ENCODE measurements at regions not wholly inside any gene's neighbourhood (a gene's known extent, or its start where the extent isn't known, plus 50 kb on each side); places are given as distances from the start of the nearest gene placed in this dataset.

- H4K20me1 ChIP-seq (ENCODE audit: insufficient read depth, low read length) = no peaks in the 10 kb centered on the region
- H3K27me3 Mint-ChIP-seq (ENCODE audit: low read depth, unreplicated experiment) = peaks cover 1% of the 10 kb centered on the region
- FAIRE-seq = no peak
- H3K36me3 Mint-ChIP-seq (ENCODE audit: low read depth, unreplicated experiment) = no peaks in the 10 kb centered on the region
- no peaks in the 10 kb centered on the region for H3K79me2 ChIP-seq (ENCODE audit: insufficient read depth, low read length)
- H2AFZ ChIP-seq (ENCODE audit: low read depth, low read length) = no peak overlapping the region
- H3K27me3 ChIP-seq (ENCODE audit: insufficient read depth, low read length) = no peaks in the 10 kb centered on the region
- H3K4me2 ChIP-seq (ENCODE audit: low read length) = no peak overlapping the region
- DNase-seq (ENCODE audit: low read depth) = no peak
- TF ChIP-seq EZH2 (IDR thresholded peaks at IDR 0.05; ENCODE audit: insufficient read depth, low read length) = no peak
- TF ChIP-seq, protein P1, sequence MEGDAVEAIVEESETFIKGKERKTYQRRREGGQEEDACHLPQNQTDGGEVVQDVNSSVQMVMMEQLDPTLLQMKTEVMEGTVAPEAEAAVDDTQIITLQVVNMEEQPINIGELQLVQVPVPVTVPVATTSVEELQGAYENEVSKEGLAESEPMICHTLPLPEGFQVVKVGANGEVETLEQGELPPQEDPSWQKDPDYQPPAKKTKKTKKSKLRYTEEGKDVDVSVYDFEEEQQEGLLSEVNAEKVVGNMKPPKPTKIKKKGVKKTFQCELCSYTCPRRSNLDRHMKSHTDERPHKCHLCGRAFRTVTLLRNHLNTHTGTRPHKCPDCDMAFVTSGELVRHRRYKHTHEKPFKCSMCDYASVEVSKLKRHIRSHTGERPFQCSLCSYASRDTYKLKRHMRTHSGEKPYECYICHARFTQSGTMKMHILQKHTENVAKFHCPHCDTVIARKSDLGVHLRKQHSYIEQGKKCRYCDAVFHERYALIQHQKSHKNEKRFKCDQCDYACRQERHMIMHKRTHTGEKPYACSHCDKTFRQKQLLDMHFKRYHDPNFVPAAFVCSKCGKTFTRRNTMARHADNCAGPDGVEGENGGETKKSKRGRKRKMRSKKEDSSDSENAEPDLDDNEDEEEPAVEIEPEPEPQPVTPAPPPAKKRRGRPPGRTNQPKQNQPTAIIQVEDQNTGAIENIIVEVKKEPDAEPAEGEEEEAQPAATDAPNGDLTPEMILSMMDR (IDR thresholded peaks at IDR 0.05; ENCODE audit: insufficient read depth, low read depth, low read length) = no peak
- no peak overlapping the region for H3K27ac Mint-ChIP-seq (ENCODE audit: unreplicated experiment)
- H3K36me3 ChIP-seq (ENCODE audit: insufficient read depth, low read length) = no peaks in the 10 kb centered on the region
- H3K4me1 ChIP-seq (ENCODE audit: insufficient read depth, low read length) = no peaks in the 10 kb centered on the region
- H3K4me1 Mint-ChIP-seq (ENCODE audit: low read depth, unreplicated experiment) = no peaks in the 10 kb centered on the region
- H3K4me3 Mint-ChIP-seq (ENCODE audit: unreplicated experiment) = no peak overlapping the region
- H3K4me3 ChIP-seq (ENCODE audit: insufficient read depth, low read depth, low read length) = no peak overlapping the region
- no peak overlapping the region for H3K27ac ChIP-seq (ENCODE audit: low read depth, low read length)
- H3K9ac ChIP-seq (ENCODE audit: low read length) = no peak overlapping the region
- H3K9me3 ChIP-seq (ENCODE audit: insufficient read depth, low read depth, low read length) = no peaks in the 10 kb centered on the region
- H3K9me3 Mint-ChIP-seq (ENCODE audit: unreplicated experiment) = no peaks in the 10 kb centered on the region
Observed at GRCh38 chr2:146944601-146945000, 900.2 kb upstream of the ACVR2A start.

- Histone ChIP-seq H3K36me3 (ENCODE audit: insufficient read depth, low read length) (no peaks in the 10 kb centered on the region), H3K27me3 (ENCODE audit: insufficient read depth, low read length) (no peaks in the 10 kb centered on the region), H2AFZ (ENCODE audit: low read depth, low read length) (no peak overlapping the region), H3K9me3 (ENCODE audit: insufficient read depth, low read depth, low read length) (no peaks in the 10 kb centered on the region), H3K4me2 (ENCODE audit: low read length) (no peak overlapping the region), H3K4me3 (ENCODE audit: insufficient read depth, low read depth, low read length) (no peak overlapping the region), H3K9ac (ENCODE audit: low read length) (no peak overlapping the region), H3K4me1 (ENCODE audit: insufficient read depth, low read length) (no peaks in the 10 kb centered on the region), H3K79me2 (ENCODE audit: insufficient read depth, low read length) (no peaks in the 10 kb centered on the region), H3K27ac (ENCODE audit: low read depth, low read length) (no peak overlapping the region), H4K20me1 (ENCODE audit: insufficient read depth, low read length) (no peaks in the 10 kb centered on the region)
- no peaks in the 10 kb centered on the region for H3K9me3 Mint-ChIP-seq (ENCODE audit: unreplicated experiment)
- no peaks in the 10 kb centered on the region for H3K36me3 Mint-ChIP-seq (ENCODE audit: low read depth, unreplicated experiment)
- H3K27me3 Mint-ChIP-seq (ENCODE audit: low read depth, unreplicated experiment) = no peaks in the 10 kb centered on the region
- no peak for TF ChIP-seq EZH2 (IDR thresholded peaks at IDR 0.05; ENCODE audit: insufficient read depth, low read length)
- TF ChIP-seq, protein P1 (IDR thresholded peaks at IDR 0.05; ENCODE audit: insufficient read depth, low read depth, low read length) = no peak
- no peak overlapping the region for H3K27ac Mint-ChIP-seq (ENCODE audit: unreplicated experiment)
- no peaks in the 10 kb centered on the region for H3K4me1 Mint-ChIP-seq (ENCODE audit: low read depth, unreplicated experiment)
- no peak overlapping the region for H3K4me3 Mint-ChIP-seq (ENCODE audit: unreplicated experiment)
- FAIRE-seq (no peak), DNase-seq (ENCODE audit: low read depth) (no peak)
Observed at GRCh38 chr2:146939991-146940685, 904.7 kb upstream of the ACVR2A start.

DNA sequence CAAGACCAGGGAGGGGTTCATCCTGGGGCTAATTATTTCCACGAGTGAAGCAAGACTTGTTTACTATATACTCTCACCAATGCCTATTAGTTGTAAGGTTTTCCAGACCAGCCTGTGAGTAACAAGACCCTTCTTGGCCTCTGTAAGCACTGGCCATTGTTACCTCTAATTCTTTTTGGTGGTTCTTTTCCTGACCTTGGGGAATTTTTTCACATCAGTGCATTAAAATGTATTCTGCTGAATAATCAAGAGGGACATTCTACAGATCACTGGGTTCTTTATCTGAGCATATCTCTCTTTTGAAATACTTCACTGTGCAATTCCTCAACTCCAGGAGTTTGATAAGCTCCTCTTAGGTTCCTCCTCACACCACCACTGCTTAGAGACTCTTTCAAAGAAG, 909.9 kb upstream of the ACVR2A start:
- no peaks in the 10 kb centered on the region for H4K20me1 ChIP-seq (ENCODE audit: insufficient read depth, low read length)
- no peak overlapping the region for H3K9ac ChIP-seq (ENCODE audit: low read length)
- H3K27me3 Mint-ChIP-seq (ENCODE audit: low read depth, unreplicated experiment) = no peaks in the 10 kb centered on the region
- FAIRE-seq (no peak), DNase-seq (ENCODE audit: low read depth) (no peak)
- TF ChIP-seq EZH2 (IDR thresholded peaks at IDR 0.05; ENCODE audit: insufficient read depth, low read length) = no peak
- TF ChIP-seq, protein P1 (IDR thresholded peaks at IDR 0.05; ENCODE audit: insufficient read depth, low read depth, low read length) = no peak
- H3K4me3 Mint-ChIP-seq (ENCODE audit: unreplicated experiment) = no peak overlapping the region
- no peak overlapping the region for H2AFZ ChIP-seq (ENCODE audit: low read depth, low read length)
- H3K4me3 ChIP-seq (ENCODE audit: insufficient read depth, low read depth, low read length) = no peak overlapping the region
- no peaks in the 10 kb centered on the region for H3K9me3 ChIP-seq (ENCODE audit: insufficient read depth, low read depth, low read length)
- H3K27ac Mint-ChIP-seq (ENCODE audit: unreplicated experiment) = no peak overlapping the region
- no peaks in the 10 kb centered on the region for H3K9me3 Mint-ChIP-seq (ENCODE audit: unreplicated experiment)
- H3K79me2 ChIP-seq (ENCODE audit: insufficient read depth, low read length) = no peaks in the 10 kb centered on the region
- no peaks in the 10 kb centered on the region for H3K4me1 ChIP-seq (ENCODE audit: insufficient read depth, low read length)
- H3K4me1 Mint-ChIP-seq (ENCODE audit: low read depth, unreplicated experiment) = no peaks in the 10 kb centered on the region
- H3K27ac ChIP-seq (ENCODE audit: low read depth, low read length) = no peak overlapping the region
- H3K36me3 Mint-ChIP-seq (ENCODE audit: low read depth, unreplicated experiment) = no peaks in the 10 kb centered on the region
- H3K27me3 ChIP-seq (ENCODE audit: insufficient read depth, low read length) = no peaks in the 10 kb centered on the region
- no peak overlapping the region for H3K4me2 ChIP-seq (ENCODE audit: low read length)
- H3K36me3 ChIP-seq (ENCODE audit: insufficient read depth, low read length) = no peaks in the 10 kb centered on the region

All from astrocyte (in vitro differentiated cells and primary cell).